Neural progenitor cell (in vitro differentiated cells): ENCODE measurements at regions not wholly inside any gene's neighbourhood (a gene's known extent, or its start where the extent isn't known, plus 50 kb on each side); places are given as distances from the start of the nearest gene placed in this dataset.
"Not testable (repeated sequence)": the region's sequence is repeated elsewhere in the genome, so short reads cannot be mapped to it uniquely, and the experiment has no call there.

Experiments used
- DNase-seq: peaks from one replicate; pipeline ENCODE4 v3.0.0-alpha.2; 2016; ENCODE audit warnings: low spot score
- H2AFZ ChIP-seq: fragments of 200-600 bp; sonication (generic); replicated peaks from 2 replicates; pipeline ENCODE4 v1.6.1; 2016; ENCODE audit warnings: antibody characterized with exemption
- H3F3A ChIP-seq: fragments of 200-600 bp; sonication (generic); 2 replicates; pipeline ENCODE4 v1.6.1; 2016; ENCODE audit warnings: antibody characterized with exemption, low read depth
- H3K27ac ChIP-seq: fragments of 200-600 bp; sonication (generic); 2 replicates; pipeline ENCODE4 v1.5.1; 2016; ENCODE audit warnings: mild to moderate bottlenecking
- H3K27me3 ChIP-seq: fragments of 200-600 bp; sonication (generic); 2 replicates; pipeline ENCODE4 v1.6.1; 2016; ENCODE audit warnings: mild to moderate bottlenecking, moderate library complexity
- H3K36me3 ChIP-seq: fragments of 200-600 bp; sonication (generic); 2 replicates; pipeline ENCODE4 v1.5.1; 2016
- H3K4me1 ChIP-seq: fragments of 200-600 bp; sonication (generic); 2 replicates; pipeline ENCODE4 v1.6.1; 2016; ENCODE audit warnings: mixed run types
- H3K4me2 ChIP-seq: fragments of 200-600 bp; sonication (generic); 2 replicates; pipeline ENCODE4 v1.6.1; 2016
- H3K4me3 ChIP-seq: fragments of 200-600 bp; sonication (generic); 2 replicates; pipeline ENCODE4 v1.5.1; 2016
- H3K79me2 ChIP-seq: fragments of 200-600 bp; sonication (generic); 2 replicates; pipeline ENCODE4 v1.6.1; 2016; ENCODE audit warnings: low read depth
- H3K9ac ChIP-seq: fragments of 200-600 bp; sonication (generic); 2 replicates; pipeline ENCODE4 v1.6.1; 2016
- H3K9me3 ChIP-seq: fragments of 200-600 bp; sonication (generic); 2 replicates; pipeline ENCODE4 v1.5.1; 2016; ENCODE audit warnings: low read depth
- H4K20me1 ChIP-seq: fragments of 200-600 bp; sonication (generic); 2 replicates; pipeline ENCODE4 v1.6.1; 2016; ENCODE audit warnings: low read depth
- H3K27ac Mint-ChIP-seq: 3 replicates; pipeline ENCODE4 v1.8.0; 2021; ENCODE audit warnings: mixed read lengths
- H3K27me3 Mint-ChIP-seq: 2 replicates; pipeline ENCODE4 v1.8.0; 2022; ENCODE audit warnings: low read depth, mild to moderate bottlenecking, inconsistent platforms, moderate library complexity, mixed read lengths; ENCODE audit not compliant: insufficient read depth
- H3K36me3 Mint-ChIP-seq: 3 replicates; pipeline ENCODE4 v1.8.0; 2021; ENCODE audit warnings: mixed read lengths
- H3K4me1 Mint-ChIP-seq: 3 replicates; pipeline ENCODE4 v1.8.0; 2021; ENCODE audit warnings: mixed read lengths
- H3K4me3 Mint-ChIP-seq: 3 replicates; pipeline ENCODE4 v1.8.0; 2021; ENCODE audit warnings: mild to moderate bottlenecking, moderate library complexity, mixed read lengths
- H3K9me3 Mint-ChIP-seq: 3 replicates; pipeline ENCODE4 v1.8.0; 2020; ENCODE audit warnings: mixed read lengths
- CTCF ChIP-seq: fragments of 200-600 bp; sonication (generic); IDR thresholded peaks from 2 replicates; pipeline ENCODE4 v1.5.1; 2017; ENCODE audit warnings: antibody characterized with exemption, mild to moderate bottlenecking

- not testable (repeated sequence) for H3K79me2 ChIP-seq, H3K9me3 ChIP-seq, H3K27me3 ChIP-seq, H3K9ac ChIP-seq, H3K4me3 ChIP-seq, H3F3A ChIP-seq, H3K4me3 Mint-ChIP-seq, H3K36me3 ChIP-seq, DNase-seq, H3K36me3 Mint-ChIP-seq, H3K27ac ChIP-seq, H3K27me3 Mint-ChIP-seq, H3K4me1 ChIP-seq, H3K27ac Mint-ChIP-seq, H3K4me1 Mint-ChIP-seq, H4K20me1 ChIP-seq, H2AFZ ChIP-seq, H3K4me2 ChIP-seq
- H3K9me3 Mint-ChIP-seq, result peaks cover 48% of the 10 kb centered on the region
These were observed 407.6 kb downstream of the ZNF33B start for GRCh38 chr10:42230812-42231211.

GRCh38 chr10:42230115-42230514, 408.3 kb downstream of the ZNF33B start:
- not testable (repeated sequence) for H3K27me3 ChIP-seq, H3K36me3 ChIP-seq, H4K20me1 ChIP-seq, H3K4me2 ChIP-seq, H2AFZ ChIP-seq, H3K9me3 ChIP-seq, H3K4me3 ChIP-seq, H3K27ac ChIP-seq, H3K27me3 Mint-ChIP-seq, H3K4me1 Mint-ChIP-seq, H3K36me3 Mint-ChIP-seq, DNase-seq, H3K27ac Mint-ChIP-seq, H3K4me1 ChIP-seq, H3F3A ChIP-seq, H3K79me2 ChIP-seq, H3K9ac ChIP-seq, H3K4me3 Mint-ChIP-seq
- H3K9me3 Mint-ChIP-seq, result peaks cover 49% of the 10 kb centered on the region

- not testable (repeated sequence) for DNase-seq, H3K9ac ChIP-seq, H3K27ac ChIP-seq, H3K27me3 Mint-ChIP-seq, H4K20me1 ChIP-seq, H3K4me1 Mint-ChIP-seq, H3F3A ChIP-seq, H2AFZ ChIP-seq, H3K4me1 ChIP-seq, H3K79me2 ChIP-seq, H3K4me3 Mint-ChIP-seq, H3K4me3 ChIP-seq, H3K27me3 ChIP-seq, H3K4me2 ChIP-seq, H3K27ac Mint-ChIP-seq, H3K36me3 ChIP-seq, H3K36me3 Mint-ChIP-seq
- peaks cover 14% of the 10 kb centered on the region for H3K9me3 ChIP-seq
- H3K9me3 Mint-ChIP-seq, result peaks cover 43% of the 10 kb centered on the region
These were observed 410.5 kb downstream of the ZNF33B start for GRCh38 chr10:42227859-42228258.

- H3K9ac ChIP-seq, H3K4me2 ChIP-seq, H2AFZ ChIP-seq, H3K36me3 Mint-ChIP-seq, H3K27me3 Mint-ChIP-seq, H3K4me3 Mint-ChIP-seq, H3K27me3 ChIP-seq, H3K79me2 ChIP-seq, H4K20me1 ChIP-seq, H3K27ac Mint-ChIP-seq, H3K27ac ChIP-seq, H3F3A ChIP-seq, DNase-seq, H3K4me1 ChIP-seq, H3K9me3 ChIP-seq, H3K4me3 ChIP-seq, H3K36me3 ChIP-seq, H3K4me1 Mint-ChIP-seq: not testable (repeated sequence)
- peaks cover 26% of the 10 kb centered on the region for H3K9me3 Mint-ChIP-seq
These were observed 444.8 kb downstream of the ZNF33B start for GRCh38 chr10:42193588-42193987.

GRCh38 chr10:42192450-42192849, 445.9 kb downstream of the ZNF33B start:
- H3K9ac ChIP-seq, H2AFZ ChIP-seq, H3K4me3 Mint-ChIP-seq, H3K36me3 Mint-ChIP-seq, H3K79me2 ChIP-seq, H3K4me2 ChIP-seq, H3K27ac Mint-ChIP-seq, H3F3A ChIP-seq, H3K27me3 Mint-ChIP-seq, H3K27ac ChIP-seq, H3K4me1 Mint-ChIP-seq, H3K9me3 ChIP-seq, DNase-seq, H3K36me3 ChIP-seq, H3K4me3 ChIP-seq, H4K20me1 ChIP-seq, H3K27me3 ChIP-seq, H3K4me1 ChIP-seq: not testable (repeated sequence)
- peaks cover 26% of the 10 kb centered on the region for H3K9me3 Mint-ChIP-seq
- peak; percentile 49 for TF ChIP-seq CTCF

GRCh38 chr10:42187501-42188195, 450.7 kb downstream of the ZNF33B start:
- H3F3A ChIP-seq, H3K27me3 Mint-ChIP-seq, H3K4me1 ChIP-seq, H3K9ac ChIP-seq, H2AFZ ChIP-seq, H3K36me3 ChIP-seq, H3K79me2 ChIP-seq, H3K27ac Mint-ChIP-seq, H3K4me2 ChIP-seq, H3K27ac ChIP-seq, H3K9me3 ChIP-seq, H3K4me3 ChIP-seq, H3K36me3 Mint-ChIP-seq, DNase-seq, H3K27me3 ChIP-seq, H4K20me1 ChIP-seq, H3K4me1 Mint-ChIP-seq, H3K4me3 Mint-ChIP-seq: not testable (repeated sequence)
- peaks cover 14% of the 10 kb centered on the region for H3K9me3 Mint-ChIP-seq

GRCh38 chr10:42177793-42178689, 460.3 kb downstream of the ZNF33B start:
- not testable (repeated sequence) for H2AFZ ChIP-seq, H3K36me3 Mint-ChIP-seq, DNase-seq, H3K27me3 ChIP-seq, H3F3A ChIP-seq, H3K79me2 ChIP-seq, H4K20me1 ChIP-seq, H3K27me3 Mint-ChIP-seq, H3K36me3 ChIP-seq, H3K27ac Mint-ChIP-seq, H3K4me1 ChIP-seq, H3K27ac ChIP-seq, H3K4me1 Mint-ChIP-seq, H3K9ac ChIP-seq, H3K4me2 ChIP-seq, H3K9me3 ChIP-seq, H3K4me3 ChIP-seq, H3K4me3 Mint-ChIP-seq
- peaks cover 46% of the 10 kb centered on the region for H3K9me3 Mint-ChIP-seq
